ENCODE measurements at regions not wholly inside any gene's neighbourhood (a gene's known extent, or its start where the extent isn't known, plus 50 kb on each side); places are given as distances from the start of the nearest gene placed in this dataset.
"Not testable (repeated sequence)": the region's sequence is repeated elsewhere in the genome, so short reads cannot be mapped to it uniquely, and the experiment has no call there.

- no peak for FAIRE-seq
Measured at GRCh38 chr3:182484682-182485081, 308.6 kb upstream of the ATP11B start.

GRCh38 chr3:182485301-182485700 is 308.0 kb upstream of the ATP11B start:
- FAIRE-seq, result no peak

- FAIRE-seq, result no peak
Measured at GRCh38 chr3:182486463-182486862, 306.8 kb upstream of the ATP11B start.

- no peak for FAIRE-seq
Measured at GRCh38 chr3:182487143-182487542, 306.2 kb upstream of the ATP11B start.

GRCh38 chr3:182487611-182488010 is 305.7 kb upstream of the ATP11B start:
- FAIRE-seq, result no peak

GRCh38 chr3:182490596-182491491 is 302.5 kb upstream of the ATP11B start:
- peak; percentile 96 for FAIRE-seq

- FAIRE-seq, result no peak
Measured at GRCh38 chr3:182491577-182491976, 301.7 kb upstream of the ATP11B start.

- FAIRE-seq, result no peak
Measured at GRCh38 chr3:182492536-182492935, 300.8 kb upstream of the ATP11B start.

GRCh38 chr3:182500289-182500688 is 293.0 kb upstream of the ATP11B start:
- no peak for FAIRE-seq

GRCh38 chr3:182501856-182502255 is 291.4 kb upstream of the ATP11B start:
- FAIRE-seq, result no peak

- FAIRE-seq, result no peak
Measured at GRCh38 chr3:182503401-182503800, 289.9 kb upstream of the ATP11B start.

GRCh38 chr3:182508919-182509711 is 284.2 kb upstream of the ATP11B start:
- FAIRE-seq, result no peak

GRCh38 chr3:182509844-182510460 is 283.4 kb upstream of the ATP11B start:
- no peak for FAIRE-seq

- no peak for FAIRE-seq
Measured at GRCh38 chr3:182514236-182514964, 278.9 kb upstream of the ATP11B start.

- no peak for FAIRE-seq
Measured at GRCh38 chr3:182516597-182517336, 276.5 kb upstream of the ATP11B start.

GRCh38 chr3:182519569-182519968 is 273.7 kb upstream of the ATP11B start:
- no peak for FAIRE-seq

- FAIRE-seq, result no peak
Measured at GRCh38 chr3:182521339-182521738, 272.0 kb upstream of the ATP11B start.

- not testable (repeated sequence) for FAIRE-seq
Measured at GRCh38 chr3:182523424-182523823, 269.9 kb upstream of the ATP11B start.

- no peak for FAIRE-seq
Measured at GRCh38 chr3:182523836-182524235, 269.5 kb upstream of the ATP11B start.

- no peak for FAIRE-seq
Measured at GRCh38 chr3:182524711-182525401, 268.4 kb upstream of the ATP11B start.

- no peak for FAIRE-seq
Measured at GRCh38 chr3:182525766-182526374, 267.4 kb upstream of the ATP11B start.
